HL-60 (cell line): ENCODE measurements at regions not wholly inside any gene's neighbourhood (a gene's known extent, or its start where the extent isn't known, plus 50 kb on each side); places are given as distances from the start of the nearest gene placed in this dataset.

Experiments
- DNase-seq, 2 experiments: peaks; one replicate each; pipeline ENCODE4 v3.0.0-alpha.2; 2010 to 2020; ENCODE audit warnings: low read depth in 1 of 2, low spot score in 1 of 2
- H3K27ac ChIP-seq: fragments of 250-450 bp; sonication (Bioruptor Pico); replicated peaks from 2 replicates; pipeline ENCODE4 v1.5.1; 2020; ENCODE audit warnings: mild to moderate bottlenecking, moderate library complexity
- H3K27me3 ChIP-seq: fragments of 250-450 bp; sonication (Bioruptor Pico); 2 replicates; pipeline ENCODE4 v1.5.1; 2021; ENCODE audit warnings: mild to moderate bottlenecking, moderate library complexity; ENCODE audit not compliant: insufficient read depth, poor library complexity, severe bottlenecking
- H3K4me3 ChIP-seq: replicated peaks from 2 replicates; pipeline ENCODE4 v1.5.1; 2011; ENCODE audit warnings: mild to moderate bottlenecking, control low read depth, low read length; ENCODE audit not compliant: insufficient read depth
- GABPA ChIP-seq: IDR thresholded peaks from 2 replicates; pipeline ENCODE4 v1.6.1; 2012; ENCODE audit warnings: low read depth
- POLR2AphosphoS5 ChIP-seq: IDR thresholded peaks from 2 replicates; pipeline ENCODE4 v1.6.1; 2012; ENCODE audit warnings: low read depth
- SPI1 ChIP-seq: IDR thresholded peaks from 2 replicates; pipeline ENCODE4 v1.6.1; 2012; ENCODE audit warnings: low read depth, mild to moderate bottlenecking, borderline replicate concordance
- TF ChIP-seq, protein P1 (sequence below): IDR thresholded peaks from one replicate; pipeline ENCODE4 v1.5.1; 2011; ENCODE audit warnings: low read length, control low read depth, inconsistent platforms; ENCODE audit not compliant: insufficient read depth
- TF ChIP-seq, protein P2 (sequence below): IDR thresholded peaks from 2 replicates; pipeline ENCODE4 v1.6.1; 2012; ENCODE audit warnings: low read depth; ENCODE audit not compliant: insufficient replicate concordance

DNA sequence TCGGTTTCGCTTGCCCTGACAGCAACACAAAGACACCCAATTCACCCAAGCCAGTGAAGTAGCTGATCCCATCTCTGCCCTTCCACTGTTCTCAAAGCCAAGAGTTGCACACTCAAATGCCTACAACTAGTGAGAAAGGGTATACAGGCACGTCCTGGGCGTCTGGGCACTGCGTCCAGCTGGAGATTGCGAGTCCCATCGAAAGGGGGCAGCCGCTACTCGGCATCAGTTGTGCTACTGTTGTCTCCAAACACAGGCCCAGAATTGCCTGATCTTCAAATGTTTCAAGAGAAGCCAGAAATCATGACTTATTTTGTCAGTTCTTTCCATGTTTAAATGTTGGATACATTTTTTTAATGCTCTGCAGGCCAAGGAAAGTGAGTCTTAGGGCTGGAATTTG is 487.8 kb downstream of the BCOR start:
- H3K4me3 ChIP-seq = no peak overlapping the region
- peaks cover 11% of the 10 kb centered on the region for H3K27me3 ChIP-seq
- no peak overlapping the region for H3K27ac ChIP-seq
- no peak for TF ChIP-seq SPI1
- TF ChIP-seq, protein P1, sequence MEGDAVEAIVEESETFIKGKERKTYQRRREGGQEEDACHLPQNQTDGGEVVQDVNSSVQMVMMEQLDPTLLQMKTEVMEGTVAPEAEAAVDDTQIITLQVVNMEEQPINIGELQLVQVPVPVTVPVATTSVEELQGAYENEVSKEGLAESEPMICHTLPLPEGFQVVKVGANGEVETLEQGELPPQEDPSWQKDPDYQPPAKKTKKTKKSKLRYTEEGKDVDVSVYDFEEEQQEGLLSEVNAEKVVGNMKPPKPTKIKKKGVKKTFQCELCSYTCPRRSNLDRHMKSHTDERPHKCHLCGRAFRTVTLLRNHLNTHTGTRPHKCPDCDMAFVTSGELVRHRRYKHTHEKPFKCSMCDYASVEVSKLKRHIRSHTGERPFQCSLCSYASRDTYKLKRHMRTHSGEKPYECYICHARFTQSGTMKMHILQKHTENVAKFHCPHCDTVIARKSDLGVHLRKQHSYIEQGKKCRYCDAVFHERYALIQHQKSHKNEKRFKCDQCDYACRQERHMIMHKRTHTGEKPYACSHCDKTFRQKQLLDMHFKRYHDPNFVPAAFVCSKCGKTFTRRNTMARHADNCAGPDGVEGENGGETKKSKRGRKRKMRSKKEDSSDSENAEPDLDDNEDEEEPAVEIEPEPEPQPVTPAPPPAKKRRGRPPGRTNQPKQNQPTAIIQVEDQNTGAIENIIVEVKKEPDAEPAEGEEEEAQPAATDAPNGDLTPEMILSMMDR = no peak
- TF ChIP-seq, protein P2, sequence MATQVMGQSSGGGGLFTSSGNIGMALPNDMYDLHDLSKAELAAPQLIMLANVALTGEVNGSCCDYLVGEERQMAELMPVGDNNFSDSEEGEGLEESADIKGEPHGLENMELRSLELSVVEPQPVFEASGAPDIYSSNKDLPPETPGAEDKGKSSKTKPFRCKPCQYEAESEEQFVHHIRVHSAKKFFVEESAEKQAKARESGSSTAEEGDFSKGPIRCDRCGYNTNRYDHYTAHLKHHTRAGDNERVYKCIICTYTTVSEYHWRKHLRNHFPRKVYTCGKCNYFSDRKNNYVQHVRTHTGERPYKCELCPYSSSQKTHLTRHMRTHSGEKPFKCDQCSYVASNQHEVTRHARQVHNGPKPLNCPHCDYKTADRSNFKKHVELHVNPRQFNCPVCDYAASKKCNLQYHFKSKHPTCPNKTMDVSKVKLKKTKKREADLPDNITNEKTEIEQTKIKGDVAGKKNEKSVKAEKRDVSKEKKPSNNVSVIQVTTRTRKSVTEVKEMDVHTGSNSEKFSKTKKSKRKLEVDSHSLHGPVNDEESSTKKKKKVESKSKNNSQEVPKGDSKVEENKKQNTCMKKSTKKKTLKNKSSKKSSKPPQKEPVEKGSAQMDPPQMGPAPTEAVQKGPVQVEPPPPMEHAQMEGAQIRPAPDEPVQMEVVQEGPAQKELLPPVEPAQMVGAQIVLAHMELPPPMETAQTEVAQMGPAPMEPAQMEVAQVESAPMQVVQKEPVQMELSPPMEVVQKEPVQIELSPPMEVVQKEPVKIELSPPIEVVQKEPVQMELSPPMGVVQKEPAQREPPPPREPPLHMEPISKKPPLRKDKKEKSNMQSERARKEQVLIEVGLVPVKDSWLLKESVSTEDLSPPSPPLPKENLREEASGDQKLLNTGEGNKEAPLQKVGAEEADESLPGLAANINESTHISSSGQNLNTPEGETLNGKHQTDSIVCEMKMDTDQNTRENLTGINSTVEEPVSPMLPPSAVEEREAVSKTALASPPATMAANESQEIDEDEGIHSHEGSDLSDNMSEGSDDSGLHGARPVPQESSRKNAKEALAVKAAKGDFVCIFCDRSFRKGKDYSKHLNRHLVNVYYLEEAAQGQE = no peak
- TF ChIP-seq GABPA = no peak
- no peak for TF ChIP-seq POLR2AphosphoS5
- DNase-seq = no peak

DNA sequence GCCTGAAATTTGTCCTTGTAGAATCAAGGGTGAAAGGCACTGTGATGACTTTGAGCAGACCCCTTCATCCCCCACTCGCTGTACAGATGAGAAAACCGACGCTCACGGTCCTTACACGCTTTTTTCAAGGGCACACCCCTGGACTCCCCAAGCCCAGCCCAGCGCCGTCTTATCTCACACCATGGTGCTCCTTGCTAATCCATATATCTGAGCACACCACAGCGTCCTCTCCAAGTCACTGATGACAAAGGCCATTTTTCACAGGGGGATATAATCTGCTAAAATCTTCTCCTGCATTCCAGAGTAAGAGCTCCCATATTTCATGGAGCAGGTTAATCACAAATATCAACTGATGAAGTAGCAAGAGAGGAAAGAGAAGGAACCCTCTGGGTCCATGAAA is 486.3 kb downstream of the BCOR start:
- H3K27ac ChIP-seq = no peak overlapping the region

DNA sequence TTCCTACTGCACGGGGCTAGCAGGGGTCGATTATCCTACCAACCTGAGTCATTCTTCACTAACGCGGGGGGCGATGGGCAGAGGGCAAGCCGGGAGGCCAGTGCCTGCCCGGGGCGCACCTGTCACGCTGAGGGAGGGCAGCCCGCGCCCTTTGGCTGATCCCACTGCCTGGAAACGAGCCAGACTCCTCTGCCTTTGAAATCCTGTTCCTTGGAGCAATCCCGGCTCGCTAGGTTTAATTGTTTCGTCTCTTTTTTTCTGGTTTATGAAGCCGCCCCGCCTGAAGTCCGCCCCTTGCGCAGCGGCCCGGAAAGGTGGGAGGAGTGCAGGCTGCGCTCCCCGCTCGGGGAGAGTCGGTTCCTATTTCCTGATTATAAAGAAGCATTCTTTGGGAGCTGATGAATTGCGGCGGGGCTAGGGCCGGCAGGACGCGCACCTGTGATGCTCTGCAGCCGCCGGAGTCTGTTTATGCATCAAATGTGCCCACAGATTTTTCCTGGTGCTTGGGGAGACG is 484.2 kb downstream of the BCOR start:
- DNase-seq = no peak
- peaks cover 12% of the 10 kb centered on the region for H3K27me3 ChIP-seq
- no peak overlapping the region for H3K27ac ChIP-seq
- no peak overlapping the region for H3K4me3 ChIP-seq
- TF ChIP-seq, protein P2 = no peak
- TF ChIP-seq POLR2AphosphoS5 (no peak), GABPA (no peak), SPI1 (no peak)
- TF ChIP-seq, protein P1 = no peak

More for the DNA sequence above, 486.3 kb downstream of the BCOR start:
- DNase-seq = no peak
- H3K27me3 ChIP-seq = peaks cover 12% of the 10 kb centered on the region
- TF ChIP-seq, protein P1 = no peak
- TF ChIP-seq POLR2AphosphoS5 = no peak
- no peak for TF ChIP-seq GABPA
- TF ChIP-seq, protein P2 = no peak
- no peak for TF ChIP-seq SPI1
- H3K4me3 ChIP-seq = no peak overlapping the region
